ENCODE measurements at regions not wholly inside any gene's neighbourhood (a gene's known extent, or its start where the extent isn't known, plus 50 kb on each side); places are given as distances from the start of the nearest gene placed in this dataset.

DNA sequence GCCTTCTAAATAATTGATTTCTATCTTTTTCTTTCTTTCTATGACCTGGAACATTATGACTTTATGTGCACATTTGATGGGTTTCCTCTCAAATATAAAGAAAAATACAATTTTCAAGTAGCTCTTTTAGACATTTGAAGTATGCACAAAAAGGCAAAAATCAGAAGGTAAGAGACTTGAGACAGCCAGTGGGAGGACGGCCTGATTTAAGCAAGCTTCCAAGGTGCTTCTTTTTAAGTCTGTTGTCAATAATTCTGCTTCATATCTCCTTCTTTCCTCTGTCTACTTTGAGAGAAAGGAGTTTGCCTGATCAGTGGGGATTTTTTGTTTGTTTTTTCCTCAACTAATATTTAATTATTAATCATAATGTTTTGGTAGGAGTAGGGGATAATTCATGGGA is 188.2 kb upstream of the ARHGAP20 start:
- Histone ChIP-seq H3K9me3 (no peaks in the 10 kb centered on the region), H3K27me3 (no peaks in the 10 kb centered on the region), H3K4me1 (no peaks in the 10 kb centered on the region), H3K36me3 (no peaks in the 10 kb centered on the region), H3K27ac (no peak overlapping the region), H3K4me3 (no peak overlapping the region)
- ATAC-seq (ENCODE audit: low FRiP score in 2 of 2) (no peak), DNase-seq (no peak)
- TF ChIP-seq, protein P1, sequence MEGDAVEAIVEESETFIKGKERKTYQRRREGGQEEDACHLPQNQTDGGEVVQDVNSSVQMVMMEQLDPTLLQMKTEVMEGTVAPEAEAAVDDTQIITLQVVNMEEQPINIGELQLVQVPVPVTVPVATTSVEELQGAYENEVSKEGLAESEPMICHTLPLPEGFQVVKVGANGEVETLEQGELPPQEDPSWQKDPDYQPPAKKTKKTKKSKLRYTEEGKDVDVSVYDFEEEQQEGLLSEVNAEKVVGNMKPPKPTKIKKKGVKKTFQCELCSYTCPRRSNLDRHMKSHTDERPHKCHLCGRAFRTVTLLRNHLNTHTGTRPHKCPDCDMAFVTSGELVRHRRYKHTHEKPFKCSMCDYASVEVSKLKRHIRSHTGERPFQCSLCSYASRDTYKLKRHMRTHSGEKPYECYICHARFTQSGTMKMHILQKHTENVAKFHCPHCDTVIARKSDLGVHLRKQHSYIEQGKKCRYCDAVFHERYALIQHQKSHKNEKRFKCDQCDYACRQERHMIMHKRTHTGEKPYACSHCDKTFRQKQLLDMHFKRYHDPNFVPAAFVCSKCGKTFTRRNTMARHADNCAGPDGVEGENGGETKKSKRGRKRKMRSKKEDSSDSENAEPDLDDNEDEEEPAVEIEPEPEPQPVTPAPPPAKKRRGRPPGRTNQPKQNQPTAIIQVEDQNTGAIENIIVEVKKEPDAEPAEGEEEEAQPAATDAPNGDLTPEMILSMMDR (IDR thresholded peaks at IDR 0.05) = no peak
- no peak for TF ChIP-seq POLR2AphosphoS5 (IDR thresholded peaks at IDR 0.05)
- no peak for TF ChIP-seq POLR2A (IDR thresholded peaks at IDR 0.05)
- no peak for TF ChIP-seq EP300 (IDR thresholded peaks at IDR 0.05)
- 77 to 80% methylated on average over 1 of the region's 1 CpG for WGBS, 2 donors

DNA sequence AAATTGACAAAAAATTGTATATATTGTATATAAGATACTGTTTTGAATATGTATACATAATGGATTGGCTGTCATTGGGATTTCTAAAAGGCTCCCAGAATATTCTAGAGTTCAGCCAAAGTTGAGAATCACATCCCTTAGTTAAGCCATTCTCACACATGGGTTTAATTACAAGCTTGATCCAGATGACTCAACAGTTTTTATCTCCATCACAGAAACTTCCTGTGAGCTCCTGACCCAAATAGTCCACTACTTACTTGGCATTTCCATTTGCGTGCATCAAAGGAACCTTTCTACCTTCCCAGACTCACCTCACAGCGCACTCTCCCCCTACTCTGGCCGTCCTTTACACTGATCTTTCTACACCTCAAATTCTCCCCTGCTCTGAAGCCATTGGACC is 184.8 kb upstream of the ARHGAP20 start:
- Histone ChIP-seq H3K4me3 (no peak overlapping the region), H3K27me3 (no peaks in the 10 kb centered on the region), H3K4me1 (no peaks in the 10 kb centered on the region), H3K36me3 (no peaks in the 10 kb centered on the region), H3K27ac (no peak overlapping the region), H3K9me3 (no peaks in the 10 kb centered on the region)
- WGBS, 2 donors = 64 to 76% methylated on average over 3 of the region's 3 CpGs
- ATAC-seq (ENCODE audit: low FRiP score in 2 of 2) (peak in 1 of 2 donors; percentile 68), DNase-seq (no peak)
- TF ChIP-seq POLR2AphosphoS5 (IDR thresholded peaks at IDR 0.05) (no peak), POLR2A (IDR thresholded peaks at IDR 0.05) (no peak)

DNA sequence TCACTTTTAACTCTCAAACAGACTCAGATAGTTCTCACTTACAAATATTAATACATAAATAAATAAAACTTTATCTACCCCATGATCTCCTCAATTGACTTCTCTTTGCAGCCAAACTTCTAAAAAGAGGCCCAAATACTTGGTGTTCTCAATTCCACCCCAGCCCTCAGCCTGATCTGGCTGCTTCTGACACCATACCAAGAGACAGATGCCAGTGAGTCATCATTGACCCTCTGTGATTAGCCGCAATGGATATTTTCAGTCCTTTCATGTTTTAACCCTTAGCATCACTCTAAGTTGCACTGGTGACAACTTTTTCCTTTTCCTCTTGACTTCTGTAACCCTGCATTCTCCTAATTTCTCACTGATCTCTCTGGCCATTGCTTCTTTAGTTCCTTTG is 184.1 kb upstream of the ARHGAP20 start:
- DNase-seq = no peak
- Histone ChIP-seq H3K27ac (no peak overlapping the region), H3K4me3 (no peak overlapping the region), H3K4me1 (no peaks in the 10 kb centered on the region), H3K27me3 (no peaks in the 10 kb centered on the region), H3K36me3 (no peaks in the 10 kb centered on the region), H3K9me3 (no peaks in the 10 kb centered on the region)
- TF ChIP-seq POLR2A (IDR thresholded peaks at IDR 0.05) (no peak), POLR2AphosphoS5 (IDR thresholded peaks at IDR 0.05) (no peak), EP300 (IDR thresholded peaks at IDR 0.05) (no peak)
- TF ChIP-seq, protein P1 (IDR thresholded peaks at IDR 0.05) = no peak
- WGBS, 2 donors = 55 to 68% methylated on average over 1 of the region's 1 CpG
- peak in 1 of 2 donors; percentile 75 for ATAC-seq (ENCODE audit: low FRiP score in 2 of 2)

DNA sequence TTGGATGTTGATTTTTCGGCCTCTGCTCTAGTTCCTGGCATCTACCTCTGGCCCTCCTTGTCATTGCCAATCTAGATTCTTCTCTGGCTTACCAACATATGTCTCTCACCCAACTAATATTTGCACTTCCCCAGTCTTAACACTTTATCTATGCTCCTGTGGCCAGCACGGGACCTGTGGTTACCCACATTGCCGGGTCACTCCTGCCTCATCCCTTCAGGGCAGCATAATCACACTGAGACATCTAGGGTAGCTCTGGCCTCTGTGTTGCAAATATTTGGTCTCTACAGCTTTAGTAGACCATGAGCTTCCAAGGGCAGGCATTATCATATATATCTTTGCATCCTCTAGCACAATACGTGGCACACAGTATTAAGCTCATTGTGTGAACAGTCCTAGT is 182.0 kb upstream of the ARHGAP20 start:
- Histone ChIP-seq H3K27me3 (no peaks in the 10 kb centered on the region), H3K4me3 (no peak overlapping the region), H3K9me3 (no peaks in the 10 kb centered on the region), H3K27ac (no peak overlapping the region), H3K36me3 (no peaks in the 10 kb centered on the region), H3K4me1 (no peaks in the 10 kb centered on the region)
- no peak for DNase-seq
- WGBS, 2 donors = 56 to 80% methylated on average over 4 of the region's 4 CpGs
- no peak for ATAC-seq (ENCODE audit: low FRiP score in 2 of 2)
- TF ChIP-seq, protein P1 (IDR thresholded peaks at IDR 0.05) = no peak
- TF ChIP-seq EP300 (IDR thresholded peaks at IDR 0.05) = no peak
- TF ChIP-seq POLR2A (IDR thresholded peaks at IDR 0.05) = no peak
- TF ChIP-seq POLR2AphosphoS5 (IDR thresholded peaks at IDR 0.05) = no peak

DNA sequence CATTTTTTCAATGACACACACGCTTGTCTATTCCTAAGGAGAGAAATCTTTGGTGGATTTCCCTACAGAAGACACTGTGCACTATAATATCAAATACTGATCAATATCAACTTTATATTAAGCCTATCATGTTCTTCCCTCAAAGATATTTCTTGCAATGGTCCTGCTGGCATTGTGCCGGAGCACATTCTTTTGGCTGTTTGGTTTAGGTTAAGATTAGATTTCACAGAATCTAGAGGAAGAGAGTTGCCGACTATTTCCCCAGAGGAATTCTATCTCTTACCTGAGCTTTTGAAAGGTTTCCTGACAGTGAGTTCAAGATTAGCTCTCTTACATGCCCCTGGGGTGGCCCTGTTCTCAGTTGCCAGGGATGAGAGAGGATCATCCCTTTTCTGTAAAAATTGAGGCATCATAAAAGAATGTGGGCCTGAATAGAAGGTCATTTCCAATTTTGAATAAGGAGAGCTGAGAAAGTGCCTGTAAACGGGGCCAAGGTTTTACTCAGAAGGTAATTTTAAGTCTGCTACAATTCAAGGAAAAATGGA is 180.6 kb upstream of the ARHGAP20 start:
- Histone ChIP-seq H3K9me3 (no peaks in the 10 kb centered on the region), H3K27me3 (no peaks in the 10 kb centered on the region), H3K4me3 (no peak overlapping the region), H3K4me1 (no peaks in the 10 kb centered on the region), H3K36me3 (no peaks in the 10 kb centered on the region), H3K27ac (no peak overlapping the region)
- ATAC-seq (ENCODE audit: low FRiP score in 2 of 2) = no peak
- TF ChIP-seq, protein P1 (IDR thresholded peaks at IDR 0.05) = no peak
- TF ChIP-seq POLR2AphosphoS5 (IDR thresholded peaks at IDR 0.05) (no peak), EP300 (IDR thresholded peaks at IDR 0.05) (no peak), POLR2A (IDR thresholded peaks at IDR 0.05) (no peak)
- WGBS, 2 donors = 71 to 75% methylated on average over 4 of the region's 4 CpGs
- DNase-seq = no peak

Data from upper lobe of left lung (tissue), 6 donors.